CD4-positive, alpha-beta T cell treated with Interleukin-15 for 4 hours (primary cell): ENCODE measurements at regions not wholly inside any gene's neighbourhood (a gene's known extent, or its start where the extent isn't known, plus 50 kb on each side); places are given as distances from the start of the nearest gene placed in this dataset.
"Not testable (repeated sequence)": the region's sequence is repeated elsewhere in the genome, so short reads cannot be mapped to it uniquely, and the experiment has no call there.

ENCODE experiments used
- DNase-seq: peaks from one replicate; pipeline ENCODE4 v3.0.0-alpha.2; 2020; ENCODE audit warnings: low spot score

GRCh38 chr18:10119991-10120390, 206.2 kb downstream of the VAPA start:
- DNase-seq: no peak

GRCh38 chr18:10120622-10121021, 206.8 kb downstream of the VAPA start:
- no peak for DNase-seq

- DNase-seq: no peak
Measured at GRCh38 chr18:10121028-10121427, 207.2 kb downstream of the VAPA start.

GRCh38 chr18:10121786-10122515, 208.1 kb downstream of the VAPA start:
- DNase-seq: no peak

GRCh38 chr18:10122988-10123950, 209.5 kb downstream of the VAPA start:
- no peak for DNase-seq

- no peak for DNase-seq
Measured at GRCh38 chr18:10124071-10124470, 210.3 kb downstream of the VAPA start.

- DNase-seq: no peak
Measured at GRCh38 chr18:10124557-10124956, 210.7 kb downstream of the VAPA start.

GRCh38 chr18:10124967-10125366, 211.2 kb downstream of the VAPA start:
- no peak for DNase-seq

GRCh38 chr18:10127729-10128128, 213.9 kb downstream of the VAPA start:
- no peak for DNase-seq

GRCh38 chr18:10128921-10129501, 215.2 kb downstream of the VAPA start:
- DNase-seq: no peak

- no peak for DNase-seq
Measured at GRCh38 chr18:10130606-10131005, 216.8 kb downstream of the VAPA start.

- no peak for DNase-seq
Measured at GRCh38 chr18:10131081-10131459, 217.3 kb downstream of the VAPA start.

- no peak for DNase-seq
Measured at GRCh38 chr18:10131460-10132395, 217.9 kb downstream of the VAPA start.

- no peak for DNase-seq
Measured at GRCh38 chr18:10133516-10133915, 219.7 kb downstream of the VAPA start.

- DNase-seq: no peak
Measured at GRCh38 chr18:10134204-10134603, 220.4 kb downstream of the VAPA start.

- not testable (repeated sequence) for DNase-seq
Measured at GRCh38 chr18:10134749-10135148, 220.9 kb downstream of the VAPA start.

- no peak for DNase-seq
Measured at GRCh38 chr18:10135302-10135926, 221.6 kb downstream of the VAPA start.

- DNase-seq: no peak
Measured at GRCh38 chr18:10138719-10139118, 224.9 kb downstream of the VAPA start.

GRCh38 chr18:10139783-10140410, 226.1 kb downstream of the VAPA start:
- no peak for DNase-seq

GRCh38 chr18:10140461-10141282, 226.9 kb downstream of the VAPA start:
- DNase-seq: no peak
